Uterus (tissue), 2 donors: ENCODE measurements at regions not wholly inside any gene's neighbourhood (a gene's known extent, or its start where the extent isn't known, plus 50 kb on each side); places are given as distances from the start of the nearest gene placed in this dataset.

Source experiments
- POLR2A ChIP-seq, 2 donors: fragments of 450-650 bp; IDR thresholded peaks; one replicate each; pipeline ENCODE4 v1.6.1; 2016; ENCODE audit warnings: antibody characterized with exemption in 2 of 2, mild to moderate bottlenecking in 1 of 2, moderate library complexity in 1 of 2
- TF ChIP-seq, protein P1 (sequence below), 4 experiments: fragments of 200-600 bp in 2 of 4; fragments of 450-650 bp in 2 of 4; sonication (generic) in 2 of 4; IDR thresholded peaks; one replicate each; pipeline ENCODE4 v1.5.1; 2016 to 2019; ENCODE audit warnings: antibody characterized with exemption in 4 of 4, mild to moderate bottlenecking in 2 of 4, moderate library complexity in 1 of 4

DNA sequence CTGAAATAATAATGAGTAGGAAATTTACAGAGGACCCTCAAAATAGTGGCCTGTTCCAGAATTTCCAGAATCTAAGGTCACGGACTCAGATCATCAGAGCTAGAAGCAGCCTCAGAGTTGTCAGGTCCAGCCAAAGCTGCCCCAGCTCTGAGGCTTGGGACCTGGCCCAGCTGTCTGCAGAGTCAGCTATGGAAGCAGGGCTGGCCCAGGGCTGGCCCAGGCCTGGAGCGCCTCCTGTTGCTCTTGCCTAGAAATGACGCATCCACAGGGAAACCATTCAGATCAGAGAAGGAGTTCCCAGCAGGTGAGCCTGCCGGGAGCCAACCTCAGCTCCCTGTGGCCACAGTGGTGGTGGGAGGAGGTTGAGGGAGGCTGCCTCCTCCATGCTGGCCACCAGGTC is 106.7 kb upstream of the ARL4C start:
- TF ChIP-seq, protein P1, sequence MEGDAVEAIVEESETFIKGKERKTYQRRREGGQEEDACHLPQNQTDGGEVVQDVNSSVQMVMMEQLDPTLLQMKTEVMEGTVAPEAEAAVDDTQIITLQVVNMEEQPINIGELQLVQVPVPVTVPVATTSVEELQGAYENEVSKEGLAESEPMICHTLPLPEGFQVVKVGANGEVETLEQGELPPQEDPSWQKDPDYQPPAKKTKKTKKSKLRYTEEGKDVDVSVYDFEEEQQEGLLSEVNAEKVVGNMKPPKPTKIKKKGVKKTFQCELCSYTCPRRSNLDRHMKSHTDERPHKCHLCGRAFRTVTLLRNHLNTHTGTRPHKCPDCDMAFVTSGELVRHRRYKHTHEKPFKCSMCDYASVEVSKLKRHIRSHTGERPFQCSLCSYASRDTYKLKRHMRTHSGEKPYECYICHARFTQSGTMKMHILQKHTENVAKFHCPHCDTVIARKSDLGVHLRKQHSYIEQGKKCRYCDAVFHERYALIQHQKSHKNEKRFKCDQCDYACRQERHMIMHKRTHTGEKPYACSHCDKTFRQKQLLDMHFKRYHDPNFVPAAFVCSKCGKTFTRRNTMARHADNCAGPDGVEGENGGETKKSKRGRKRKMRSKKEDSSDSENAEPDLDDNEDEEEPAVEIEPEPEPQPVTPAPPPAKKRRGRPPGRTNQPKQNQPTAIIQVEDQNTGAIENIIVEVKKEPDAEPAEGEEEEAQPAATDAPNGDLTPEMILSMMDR (IDR thresholded peaks at IDR 0.05), result no peak
- no peak for TF ChIP-seq POLR2A (IDR thresholded peaks at IDR 0.05)
